T47D (cell line): ENCODE measurements at regions not wholly inside any gene's neighbourhood (a gene's known extent, or its start where the extent isn't known, plus 50 kb on each side); places are given as distances from the start of the nearest gene placed in this dataset.

ENCODE experiments used
- DNase-seq, 2 experiments: peaks; one replicate each; pipeline versions ENCODE4 v3.0.0 to v3.0.0-alpha.2; 2011 to 2012; ENCODE audit warnings: low read depth in 1 of 2, low spot score in 1 of 2
- JUND ChIP-seq: IDR thresholded peaks from 2 replicates; pipeline ENCODE4 v1.6.1; 2012; ENCODE audit warnings: low read depth
- in situ Hi-C: cut with HindIII; loops from 2 replicates; pipeline ENCODE4 v1.10.0; 2016; ENCODE audit warnings: low sequenced_read_pairs, low pct_unique_long_range_greater_than_20kb

- no peak for TF ChIP-seq JUND
- in situ Hi-C loops = no loop called here
- no peak for DNase-seq
Observed at GRCh38 chr5:91443761-91444467, 60.8 kb upstream of the ARRDC3 start.

- no peak for TF ChIP-seq JUND
- DNase-seq = no peak
- in situ Hi-C loops = no loop called here
Observed at GRCh38 chr5:91443023-91443422, 59.9 kb upstream of the ARRDC3 start.

GRCh38 chr5:91441082-91441481 lies 58.0 kb upstream of the ARRDC3 start:
- DNase-seq = no peak
- no peak for TF ChIP-seq JUND
- in situ Hi-C loops = no loop called here

- DNase-seq = peak in 1 of 2 experiments; percentile 37
- TF ChIP-seq JUND = no peak
- in situ Hi-C loops = no loop called here
Observed at GRCh38 chr5:91438871-91439270, 55.8 kb upstream of the ARRDC3 start.

GRCh38 chr5:91436241-91436640 lies 53.1 kb upstream of the ARRDC3 start:
- no peak for TF ChIP-seq JUND
- in situ Hi-C loops = no loop called here
- DNase-seq = no peak

- no peak for DNase-seq
- in situ Hi-C loops = no loop called here
- no peak for TF ChIP-seq JUND
Observed at GRCh38 chr5:91434348-91434747, 51.2 kb upstream of the ARRDC3 start.

- no peak for DNase-seq
- in situ Hi-C loops = no loop called here
- no peak for TF ChIP-seq JUND
Observed at GRCh38 chr5:91433861-91434260, 50.7 kb upstream of the ARRDC3 start.
